Ascending aorta (tissue), 2 donors: ENCODE measurements at regions not wholly inside any gene's neighbourhood (a gene's known extent, or its start where the extent isn't known, plus 50 kb on each side); places are given as distances from the start of the nearest gene placed in this dataset.

Experiments used
- DNase-seq, 2 donors: peaks; one replicate each; pipeline ENCODE4 v3.0.0-alpha.2; 2019; ENCODE audit warnings: low spot score in 2 of 2
- H3K27ac ChIP-seq, 2 donors: fragments of 200-600 bp; sonication (generic); one replicate each; pipeline ENCODE4 v1.5.1; 2016 to 2017; ENCODE audit warnings: mild to moderate bottlenecking in 1 of 2
- H3K27me3 ChIP-seq: fragments of 200-600 bp; sonication (generic); one replicate; pipeline ENCODE4 v1.5.1; 2017
- H3K36me3 ChIP-seq, 2 donors: fragments of 200-600 bp; sonication (generic); one replicate each; pipeline ENCODE4 v1.5.1; 2016
- H3K4me1 ChIP-seq, 2 donors: fragments of 200-600 bp; sonication (generic); one replicate each; pipeline ENCODE4 v1.5.1; 2016 to 2017; ENCODE audit warnings: mild to moderate bottlenecking in 1 of 2
- H3K4me3 ChIP-seq, 2 donors: fragments of 200-600 bp; sonication (generic); one replicate each; pipeline ENCODE4 v1.5.1; 2016 to 2017; ENCODE audit warnings: mild to moderate bottlenecking in 1 of 2
- H3K9me3 ChIP-seq, 2 donors: fragments of 200-600 bp; sonication (generic); one replicate each; pipeline ENCODE4 v1.5.1; 2016
- CTCF ChIP-seq, 3 experiments: fragments of 200-600 bp in 2 of 3; fragments of 450-650 bp in 1 of 3; sonication (generic) in 2 of 3; IDR thresholded peaks; one replicate each; pipeline ENCODE4 v1.5.1; 2016 to 2019; ENCODE audit warnings: antibody characterized with exemption in 3 of 3, mild to moderate bottlenecking in 1 of 3, moderate library complexity in 1 of 3
- intact Hi-C: fragments of 100-400 bp; cut with DNase I; formaldehyde crosslinking; loops from one replicate; pipeline ENCODE4 v1.15.1; 2023

DNA sequence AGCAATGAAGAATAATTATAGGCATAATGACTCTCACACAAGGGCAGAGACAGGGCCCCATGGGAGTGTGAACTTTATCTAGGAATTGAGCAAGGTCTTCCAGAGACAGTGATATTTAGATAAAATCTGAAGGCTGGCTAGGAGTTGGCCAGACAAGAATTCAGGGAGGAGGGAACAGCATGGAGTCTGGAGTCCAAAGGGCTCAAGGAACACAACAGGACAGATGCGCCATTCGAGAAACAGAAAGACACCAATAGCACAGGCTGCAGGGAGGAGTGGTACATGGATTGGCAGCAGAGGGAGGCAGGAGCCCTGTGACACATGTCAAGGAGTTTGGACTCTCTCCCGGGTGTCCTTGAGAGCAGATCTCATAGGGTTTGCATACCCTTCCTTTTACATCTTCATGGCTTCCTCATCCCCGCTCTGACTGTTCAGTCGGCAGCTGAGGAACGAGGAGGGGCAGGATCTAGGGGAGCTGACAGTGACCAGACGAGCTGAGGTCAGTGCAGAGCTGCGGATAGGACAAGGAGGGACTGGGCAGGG, 64.0 kb upstream of the XPA start:
- no peak for TF ChIP-seq CTCF (IDR thresholded peaks at IDR 0.05)
- intact Hi-C loops = no loop called here
- H3K27ac ChIP-seq = no peak overlapping the region
- H3K36me3 ChIP-seq = no peaks in the 10 kb centered on the region
- H3K4me1 ChIP-seq = no peaks in the 10 kb centered on the region
- no peak for DNase-seq
- H3K9me3 ChIP-seq = no peaks in the 10 kb centered on the region
- H3K27me3 ChIP-seq = no peaks in the 10 kb centered on the region
- H3K4me3 ChIP-seq = no peak overlapping the region

- H3K36me3 ChIP-seq = no peaks in the 10 kb centered on the region
- no peaks in the 10 kb centered on the region for H3K9me3 ChIP-seq
- intact Hi-C loops = no loop called here
- no peak overlapping the region for H3K4me3 ChIP-seq
- no peak for DNase-seq
- H3K27ac ChIP-seq = no peak overlapping the region
- no peak for TF ChIP-seq CTCF (IDR thresholded peaks at IDR 0.05)
- H3K27me3 ChIP-seq = no peaks in the 10 kb centered on the region
- no peaks in the 10 kb centered on the region for H3K4me1 ChIP-seq
Measured at GRCh38 chr9:97761879-97762278, 64.7 kb upstream of the XPA start.

- Histone ChIP-seq H3K27ac (no peak overlapping the region), H3K27me3 (no peaks in the 10 kb centered on the region), H3K9me3 (no peaks in the 10 kb centered on the region), H3K4me3 (no peak overlapping the region), H3K36me3 (no peaks in the 10 kb centered on the region), H3K4me1 (no peaks in the 10 kb centered on the region)
- intact Hi-C loops = no loop called here
- TF ChIP-seq CTCF (IDR thresholded peaks at IDR 0.05) = no peak
- no peak for DNase-seq
Measured at GRCh38 chr9:97763874-97764273, 66.7 kb upstream of the XPA start.

- no peaks in the 10 kb centered on the region for H3K27me3 ChIP-seq
- H3K9me3 ChIP-seq = no peaks in the 10 kb centered on the region
- no peaks in the 10 kb centered on the region for H3K36me3 ChIP-seq
- TF ChIP-seq CTCF (IDR thresholded peaks at IDR 0.05) = no peak
- DNase-seq = no peak
- intact Hi-C loops = no loop called here
- H3K27ac ChIP-seq = no peak overlapping the region
- H3K4me1 ChIP-seq = no peaks in the 10 kb centered on the region
- no peak overlapping the region for H3K4me3 ChIP-seq
Measured at GRCh38 chr9:97766092-97766491, 69.0 kb upstream of the XPA start.

DNA sequence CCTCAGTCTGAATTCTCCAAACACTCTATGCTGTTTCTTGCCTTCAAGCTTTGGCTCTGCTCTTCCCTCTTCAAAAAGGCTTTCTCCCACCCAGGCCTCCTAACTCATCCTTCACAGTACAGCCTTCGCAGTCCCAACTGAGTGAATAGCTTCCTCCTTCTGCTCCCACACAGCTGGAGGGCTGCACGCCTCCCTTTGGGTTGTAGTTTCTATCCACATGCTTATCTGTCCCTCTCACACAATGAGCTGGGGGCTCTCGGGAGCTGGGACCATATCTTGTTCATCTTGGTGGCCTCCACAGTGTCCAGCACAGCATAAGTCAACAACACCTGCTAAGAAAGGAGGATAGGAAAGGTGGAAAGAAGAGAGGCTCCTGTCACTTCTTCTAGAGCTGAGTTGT, 69.5 kb upstream of the XPA start:
- Histone ChIP-seq H3K36me3 (no peaks in the 10 kb centered on the region), H3K4me3 (no peak overlapping the region), H3K9me3 (no peaks in the 10 kb centered on the region), H3K27ac (no peak overlapping the region), H3K4me1 (no peaks in the 10 kb centered on the region), H3K27me3 (no peaks in the 10 kb centered on the region)
- intact Hi-C loops = no loop called here
- DNase-seq = no peak
- no peak for TF ChIP-seq CTCF (IDR thresholded peaks at IDR 0.05)

DNA sequence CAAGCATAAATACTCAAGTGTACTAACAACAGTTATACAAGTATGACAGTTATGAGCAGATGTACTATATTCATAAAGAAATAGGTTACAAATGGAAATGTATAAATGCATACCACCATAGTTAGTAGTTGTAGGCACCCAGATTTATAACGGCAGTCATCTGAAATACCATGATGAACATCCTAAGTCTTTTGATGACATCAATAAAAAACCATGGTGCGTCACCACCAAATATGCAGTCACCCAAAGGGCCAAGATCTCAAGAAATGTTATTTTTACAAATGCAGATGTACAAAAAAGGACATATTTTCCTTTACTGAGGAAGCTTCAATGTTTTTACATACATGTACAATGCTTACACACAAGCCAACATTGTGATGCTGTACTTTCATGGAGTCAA, 70.8 kb upstream of the XPA start:
- H3K36me3 ChIP-seq = no peaks in the 10 kb centered on the region
- no peak for TF ChIP-seq CTCF (IDR thresholded peaks at IDR 0.05)
- H3K4me1 ChIP-seq = no peaks in the 10 kb centered on the region
- no peak overlapping the region for H3K4me3 ChIP-seq
- no peaks in the 10 kb centered on the region for H3K27me3 ChIP-seq
- H3K27ac ChIP-seq = no peak overlapping the region
- intact Hi-C loops = no loop called here
- DNase-seq = no peak
- H3K9me3 ChIP-seq = no peaks in the 10 kb centered on the region
